Astrocyte (in vitro differentiated cells and primary cell): ENCODE measurements at regions not wholly inside any gene's neighbourhood (a gene's known extent, or its start where the extent isn't known, plus 50 kb on each side); places are given as distances from the start of the nearest gene placed in this dataset.

Source experiments
- CTCF ChIP-seq: IDR thresholded peaks from 2 replicates; pipeline ENCODE4 v1.5.1; 2011; ENCODE audit warnings: low read depth, mild to moderate bottlenecking, inconsistent platforms, low read length, moderate library complexity; ENCODE audit not compliant: insufficient read depth
- EZH2 ChIP-seq: IDR thresholded peaks from 2 replicates; pipeline ENCODE4 v1.6.1; 2012; ENCODE audit warnings: mild to moderate bottlenecking, low read length, inconsistent platforms; ENCODE audit not compliant: insufficient read depth

- TF ChIP-seq CTCF (no peak), EZH2 (no peak)
Measured at GRCh38 chr9:81234924-81235610, 454.3 kb downstream of the TLE1 start.
